Skeletal muscle satellite cell (primary cell): ENCODE measurements at regions not wholly inside any gene's neighbourhood (a gene's known extent, or its start where the extent isn't known, plus 50 kb on each side); places are given as distances from the start of the nearest gene placed in this dataset.

Experiments used
- H3K27me3 ChIP-seq: 2 replicates; pipeline ENCODE4 v1.7.0; 2013; ENCODE audit warnings: low read length; ENCODE audit not compliant: control insufficient read depth, insufficient read depth
- H3K36me3 ChIP-seq: 2 replicates; pipeline ENCODE4 v1.7.0; 2013; ENCODE audit warnings: mild to moderate bottlenecking, control low read depth, low read length; ENCODE audit not compliant: insufficient read depth
- H3K4me1 ChIP-seq: 2 replicates; pipeline ENCODE4 v1.7.0; 2013; ENCODE audit warnings: low read length; ENCODE audit not compliant: control insufficient read depth, insufficient read depth
- H3K4me2 ChIP-seq: 2 replicates; pipeline ENCODE4 v1.7.0; 2013; ENCODE audit warnings: mild to moderate bottlenecking, low read length
- H3K4me3 ChIP-seq: 2 replicates; pipeline ENCODE4 v1.7.0; 2013; ENCODE audit warnings: low read length
- H3K9ac ChIP-seq: 2 replicates; pipeline ENCODE4 v1.7.0; 2013; ENCODE audit warnings: mild to moderate bottlenecking, low read depth, low read length, moderate library complexity
- H3K9me3 ChIP-seq: replicated peaks from 2 replicates; pipeline ENCODE4 v1.7.0; 2013; ENCODE audit warnings: mild to moderate bottlenecking, control low read depth, low read length

GRCh38 chr7:25886387-25887240 lies 265.4 kb upstream of the NFE2L3 start:
- Histone ChIP-seq H3K27me3 (peaks cover 45% of the 10 kb centered on the region), H3K9ac (no peak overlapping the region), H3K9me3 (no peaks in the 10 kb centered on the region), H3K4me3 (no peak overlapping the region), H3K4me1 (no peaks in the 10 kb centered on the region), H3K4me2 (no peak overlapping the region), H3K36me3 (no peaks in the 10 kb centered on the region)

GRCh38 chr7:25887266-25887665 lies 264.7 kb upstream of the NFE2L3 start:
- H3K4me1 ChIP-seq = no peaks in the 10 kb centered on the region
- H3K9me3 ChIP-seq = no peaks in the 10 kb centered on the region
- no peak overlapping the region for H3K4me2 ChIP-seq
- peaks cover 38% of the 10 kb centered on the region for H3K27me3 ChIP-seq
- no peak overlapping the region for H3K4me3 ChIP-seq
- H3K36me3 ChIP-seq = no peaks in the 10 kb centered on the region
- no peak overlapping the region for H3K9ac ChIP-seq

DNA sequence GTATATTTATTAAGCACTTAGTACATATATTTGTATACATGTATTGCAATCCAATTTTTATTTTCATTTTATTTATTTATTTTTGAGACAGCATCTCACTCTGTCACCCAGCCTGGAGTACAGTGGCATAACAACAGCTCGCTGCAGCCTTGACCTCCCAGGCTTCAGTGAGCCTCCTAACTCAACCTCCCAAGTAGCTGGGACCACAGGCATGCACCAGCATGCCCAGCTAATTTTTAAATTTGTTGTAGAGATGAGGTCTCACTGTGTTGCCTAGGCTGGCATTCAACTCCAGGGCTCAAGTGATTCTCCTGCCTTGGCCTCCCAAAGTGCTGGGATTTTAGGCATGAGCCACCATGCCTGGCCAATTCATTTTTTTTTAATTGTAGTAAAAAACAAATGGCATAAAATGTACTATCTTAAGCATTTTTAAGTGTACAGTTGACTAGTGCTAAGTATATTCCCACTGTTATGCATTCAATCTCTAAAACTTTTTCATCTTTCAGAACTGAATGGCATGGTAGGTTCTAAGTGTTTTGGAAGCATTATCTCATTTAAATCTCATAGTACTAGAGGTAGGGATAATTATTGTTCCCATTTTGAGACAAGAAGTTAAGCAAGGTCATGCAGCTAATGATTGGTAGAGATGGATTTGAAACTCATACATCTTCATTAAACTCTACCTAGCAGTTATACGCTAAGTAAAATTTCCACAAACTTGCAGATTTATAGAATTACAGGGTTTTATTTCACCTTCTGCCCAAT lies 264.0 kb upstream of the NFE2L3 start:
- Histone ChIP-seq H3K27me3 (peaks cover 31% of the 10 kb centered on the region), H3K4me1 (no peaks in the 10 kb centered on the region), H3K4me3 (no peak overlapping the region)

DNA sequence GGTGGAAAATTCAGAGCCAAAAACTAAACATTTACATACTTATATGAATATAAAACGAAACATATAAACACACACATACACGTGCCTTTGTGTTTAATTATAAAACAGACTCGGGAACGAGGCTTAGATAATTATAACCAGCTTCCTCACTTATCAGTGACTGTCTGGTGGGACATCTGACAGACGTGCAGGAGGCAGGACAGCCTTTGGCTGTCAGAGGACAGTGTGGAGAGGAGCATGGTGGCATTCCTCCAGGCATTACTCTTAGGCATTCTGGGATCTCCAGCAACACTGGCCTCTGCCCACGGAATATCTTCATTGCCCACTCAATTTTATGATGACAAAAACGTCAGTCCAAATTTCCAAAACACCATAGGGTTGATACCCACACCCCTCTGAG lies 262.2 kb upstream of the NFE2L3 start:
- Histone ChIP-seq H3K4me3 (no peak overlapping the region), H3K4me2 (no peak overlapping the region), H3K9me3 (no peaks in the 10 kb centered on the region), H3K9ac (no peak overlapping the region), H3K27me3 (peaks cover 24% of the 10 kb centered on the region), H3K36me3 (no peaks in the 10 kb centered on the region), H3K4me1 (peaks cover 3% of the 10 kb centered on the region)

More for the DNA sequence above, 264.0 kb upstream of the NFE2L3 start:
- Histone ChIP-seq H3K36me3 (no peaks in the 10 kb centered on the region), H3K4me2 (no peak overlapping the region), H3K9me3 (no peaks in the 10 kb centered on the region), H3K9ac (no peak overlapping the region)

DNA sequence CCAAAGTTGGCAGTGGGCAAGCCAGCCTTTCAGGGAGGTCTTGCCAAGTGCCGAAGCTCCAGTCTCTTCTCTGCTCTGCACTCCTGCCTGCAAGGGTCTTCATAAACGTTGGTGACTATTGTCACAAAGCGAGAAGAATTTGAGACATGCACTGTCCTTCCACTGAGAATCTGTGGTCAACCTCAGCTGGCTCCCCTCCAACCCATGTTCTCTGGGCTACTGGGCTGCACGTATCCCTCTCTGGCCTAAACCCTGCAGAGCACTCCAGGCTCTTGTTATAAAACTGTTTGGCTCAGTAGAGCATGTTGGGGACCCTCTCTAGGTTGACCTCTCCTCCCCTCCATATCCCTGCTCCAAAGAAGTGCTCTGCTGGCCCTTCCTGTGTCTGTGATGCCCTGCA lies 260.4 kb upstream of the NFE2L3 start:
- Histone ChIP-seq H3K4me3 (no peak overlapping the region), H3K9me3 (no peaks in the 10 kb centered on the region), H3K4me1 (peaks cover 9% of the 10 kb centered on the region), H3K36me3 (no peaks in the 10 kb centered on the region), H3K4me2 (no peak overlapping the region), H3K9ac (no peak overlapping the region), H3K27me3 (peaks cover 21% of the 10 kb centered on the region)

DNA sequence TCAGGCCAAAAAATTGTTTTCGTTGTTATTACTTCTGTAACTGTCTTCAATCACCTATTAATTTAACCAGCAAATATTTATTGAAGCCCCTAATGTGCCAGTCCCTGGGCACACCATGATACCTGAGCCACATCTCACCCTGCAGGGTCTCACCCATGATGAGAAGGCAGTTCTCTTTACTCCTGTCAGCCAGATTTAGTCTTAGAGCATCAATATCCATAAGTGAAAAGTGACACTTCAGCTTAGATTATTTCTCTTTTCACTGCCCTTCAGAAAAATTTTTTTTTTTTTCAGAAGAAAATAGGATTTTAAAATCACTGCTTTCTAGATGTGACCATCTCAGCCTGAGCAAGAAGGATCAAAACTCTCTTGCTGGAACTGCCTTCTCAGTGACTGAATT lies 258.6 kb upstream of the NFE2L3 start:
- peak overlapping the region; percentile 90 for H3K4me2 ChIP-seq
- peak overlapping the region; percentile 77 for H3K9ac ChIP-seq
- H3K27me3 ChIP-seq = peaks cover 13% of the 10 kb centered on the region
- H3K4me1 ChIP-seq = peaks cover 9% of the 10 kb centered on the region
- no peaks in the 10 kb centered on the region for H3K36me3 ChIP-seq
- H3K4me3 ChIP-seq = peak overlapping the region; percentile 75
- H3K9me3 ChIP-seq = no peaks in the 10 kb centered on the region

GRCh38 chr7:25894002-25894901 lies 257.7 kb upstream of the NFE2L3 start:
- H3K4me2 ChIP-seq = no peak overlapping the region
- peaks cover 13% of the 10 kb centered on the region for H3K27me3 ChIP-seq
- no peak overlapping the region for H3K9ac ChIP-seq
- H3K36me3 ChIP-seq = no peaks in the 10 kb centered on the region
- no peaks in the 10 kb centered on the region for H3K9me3 ChIP-seq
- no peak overlapping the region for H3K4me3 ChIP-seq
- peaks cover 9% of the 10 kb centered on the region for H3K4me1 ChIP-seq

- H3K4me1 ChIP-seq = peaks cover 9% of the 10 kb centered on the region
- H3K4me2 ChIP-seq = peak overlapping the region; percentile 82
- H3K9me3 ChIP-seq = no peaks in the 10 kb centered on the region
- H3K4me3 ChIP-seq = peak overlapping the region; percentile 55
- peaks cover 5% of the 10 kb centered on the region for H3K27me3 ChIP-seq
- no peaks in the 10 kb centered on the region for H3K36me3 ChIP-seq
- no peak overlapping the region for H3K9ac ChIP-seq
These were observed 256.9 kb upstream of the NFE2L3 start for GRCh38 chr7:25894902-25895791.

DNA sequence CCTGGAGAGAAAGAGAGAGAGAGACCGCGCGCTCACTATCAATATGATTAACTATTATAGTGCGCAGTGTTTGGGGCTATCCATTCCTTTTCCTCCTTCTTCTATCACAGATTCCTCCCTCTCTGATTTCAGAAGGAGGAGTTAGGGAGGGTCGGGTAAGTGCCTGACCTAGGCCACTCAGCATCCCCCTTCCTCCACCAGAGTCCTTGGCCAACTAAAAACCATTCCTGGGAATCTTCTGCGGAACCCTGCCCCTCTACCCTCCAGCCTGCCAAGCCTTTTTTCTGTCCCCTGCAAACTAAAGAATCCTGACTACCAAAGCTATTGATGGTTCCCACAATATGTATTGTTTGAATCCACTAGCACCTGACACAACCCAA lies 256.2 kb upstream of the NFE2L3 start:
- Histone ChIP-seq H3K4me3 (no peak overlapping the region), H3K27me3 (peaks cover 1% of the 10 kb centered on the region), H3K9me3 (no peaks in the 10 kb centered on the region), H3K4me2 (peak overlapping the region; percentile 82), H3K36me3 (no peaks in the 10 kb centered on the region), H3K9ac (no peak overlapping the region), H3K4me1 (peaks cover 9% of the 10 kb centered on the region)

DNA sequence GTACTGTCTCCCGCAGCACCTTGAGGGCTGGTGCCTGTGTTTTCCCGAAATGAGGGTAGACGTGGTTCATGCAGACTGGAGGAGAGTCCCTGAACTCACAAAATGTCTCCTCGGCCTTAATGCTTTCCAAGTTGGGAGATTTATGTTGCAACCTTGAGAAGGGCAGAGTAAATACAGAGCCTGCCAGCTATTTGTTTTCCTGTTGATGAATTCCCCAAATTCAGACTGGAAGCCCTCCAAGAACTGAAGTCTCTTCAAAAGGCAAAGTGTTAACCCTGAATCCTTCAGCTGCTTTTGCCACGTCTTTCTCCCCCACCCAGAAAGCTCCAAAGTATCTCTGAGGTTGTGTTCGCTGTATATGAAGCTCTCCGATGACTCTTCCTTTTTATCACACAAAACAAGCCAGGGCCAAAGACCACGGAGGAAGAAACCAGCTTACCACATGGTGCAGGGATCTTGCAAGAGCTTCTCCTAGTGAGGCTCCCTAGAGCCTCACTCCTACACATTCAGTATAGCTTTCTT lies 254.7 kb upstream of the NFE2L3 start:
- no peaks in the 10 kb centered on the region for H3K36me3 ChIP-seq
- H3K27me3 ChIP-seq = no peaks in the 10 kb centered on the region
- H3K9ac ChIP-seq = no peak overlapping the region
- H3K4me3 ChIP-seq = no peak overlapping the region
- H3K9me3 ChIP-seq = no peaks in the 10 kb centered on the region
- no peak overlapping the region for H3K4me2 ChIP-seq
- H3K4me1 ChIP-seq = peaks cover 9% of the 10 kb centered on the region
